ENCODE measurements at regions not wholly inside any gene's neighbourhood (a gene's known extent, or its start where the extent isn't known, plus 50 kb on each side); places are given as distances from the start of the nearest gene placed in this dataset.

DNA sequence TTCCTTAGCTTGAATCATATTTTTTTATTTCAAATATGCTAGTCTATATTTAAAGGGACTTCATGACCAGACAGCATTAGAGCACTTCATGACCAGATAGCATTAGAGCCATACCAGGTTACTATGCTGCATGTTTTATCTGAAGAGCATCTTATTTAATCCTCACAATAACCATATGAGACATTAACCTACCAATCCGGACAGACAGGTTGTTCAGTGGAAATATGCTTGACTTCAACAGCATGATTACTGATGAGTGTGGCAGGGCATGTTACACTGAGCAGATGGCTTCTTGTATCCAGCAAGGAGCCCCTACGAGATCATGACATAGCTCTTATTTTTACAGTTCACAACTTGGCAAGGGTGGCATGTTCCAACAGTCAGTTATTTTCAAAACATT, 85.0 kb upstream of the KCTD3 start:
- TF ChIP-seq, protein P1, sequence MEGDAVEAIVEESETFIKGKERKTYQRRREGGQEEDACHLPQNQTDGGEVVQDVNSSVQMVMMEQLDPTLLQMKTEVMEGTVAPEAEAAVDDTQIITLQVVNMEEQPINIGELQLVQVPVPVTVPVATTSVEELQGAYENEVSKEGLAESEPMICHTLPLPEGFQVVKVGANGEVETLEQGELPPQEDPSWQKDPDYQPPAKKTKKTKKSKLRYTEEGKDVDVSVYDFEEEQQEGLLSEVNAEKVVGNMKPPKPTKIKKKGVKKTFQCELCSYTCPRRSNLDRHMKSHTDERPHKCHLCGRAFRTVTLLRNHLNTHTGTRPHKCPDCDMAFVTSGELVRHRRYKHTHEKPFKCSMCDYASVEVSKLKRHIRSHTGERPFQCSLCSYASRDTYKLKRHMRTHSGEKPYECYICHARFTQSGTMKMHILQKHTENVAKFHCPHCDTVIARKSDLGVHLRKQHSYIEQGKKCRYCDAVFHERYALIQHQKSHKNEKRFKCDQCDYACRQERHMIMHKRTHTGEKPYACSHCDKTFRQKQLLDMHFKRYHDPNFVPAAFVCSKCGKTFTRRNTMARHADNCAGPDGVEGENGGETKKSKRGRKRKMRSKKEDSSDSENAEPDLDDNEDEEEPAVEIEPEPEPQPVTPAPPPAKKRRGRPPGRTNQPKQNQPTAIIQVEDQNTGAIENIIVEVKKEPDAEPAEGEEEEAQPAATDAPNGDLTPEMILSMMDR (conservative IDR thresholded peaks at IDR 0.05; ENCODE audit: low read length), result no peak
- no peak for TF ChIP-seq EZH2phosphoT487 (IDR thresholded peaks at IDR 0.05; ENCODE audit: borderline replicate concordance, low read depth, low read length)

Measured in OCI-LY7 (cell line).